ENCODE measurements at regions not wholly inside any gene's neighbourhood (a gene's known extent, or its start where the extent isn't known, plus 50 kb on each side); places are given as distances from the start of the nearest gene placed in this dataset.

GRCh38 chr5:156128026-156128425 is 198.9 kb upstream of the SGCD start:
- no peak overlapping the region for H3K9ac ChIP-seq (ENCODE audit: low read length)
- no peaks in the 10 kb centered on the region for H3K27me3 ChIP-seq (ENCODE audit: low read length)
- H3K9me2 ChIP-seq (replicated peaks; ENCODE audit: insufficient read depth, low read length), result no peaks in the 10 kb centered on the region
- H3K36me3 ChIP-seq (ENCODE audit: low read length), result no peaks in the 10 kb centered on the region
- H4K20me1 ChIP-seq (ENCODE audit: low read depth, low read length), result no peaks in the 10 kb centered on the region
- no peaks in the 10 kb centered on the region for H3K79me2 ChIP-seq (ENCODE audit: insufficient read depth, low read length)
- TF ChIP-seq CTCF (IDR thresholded peaks at IDR 0.05; ENCODE audit: insufficient read depth, low read length, poor library complexity, severe bottlenecking) (no peak), EZH2phosphoT487 (conservative IDR thresholded peaks at IDR 0.05; ENCODE audit: low read length) (no peak)
- H3K9me3 ChIP-seq (ENCODE audit: insufficient read depth, low read length), result no peaks in the 10 kb centered on the region
- H2AFZ ChIP-seq (ENCODE audit: low read depth, low read length, severe bottlenecking), result no peak overlapping the region
- H3K4me3 ChIP-seq (ENCODE audit: insufficient read depth, low read length, poor library complexity, severe bottlenecking), result no peak overlapping the region
- no peak overlapping the region for H3K4me2 ChIP-seq (ENCODE audit: low read depth, low read length, poor library complexity, severe bottlenecking)
- H3K27ac ChIP-seq (ENCODE audit: low read depth, low read length), result no peak overlapping the region
- no peaks in the 10 kb centered on the region for H3F3A ChIP-seq (ENCODE audit: insufficient read depth)

GRCh38 chr5:156134216-156134615 is 192.7 kb upstream of the SGCD start:
- Histone ChIP-seq H4K20me1 (ENCODE audit: low read depth, low read length) (no peaks in the 10 kb centered on the region), H3K9me3 (ENCODE audit: insufficient read depth, low read length) (no peaks in the 10 kb centered on the region), H3K4me3 (ENCODE audit: insufficient read depth, low read length, poor library complexity, severe bottlenecking) (no peak overlapping the region), H2AFZ (ENCODE audit: low read depth, low read length, severe bottlenecking) (no peak overlapping the region), H3K36me3 (ENCODE audit: low read length) (no peaks in the 10 kb centered on the region), H3F3A (ENCODE audit: insufficient read depth) (no peaks in the 10 kb centered on the region), H3K4me2 (ENCODE audit: low read depth, low read length, poor library complexity, severe bottlenecking) (no peak overlapping the region), H3K9ac (ENCODE audit: low read length) (no peak overlapping the region), H3K9me2 (replicated peaks; ENCODE audit: insufficient read depth, low read length) (no peaks in the 10 kb centered on the region), H3K79me2 (ENCODE audit: insufficient read depth, low read length) (no peaks in the 10 kb centered on the region), H3K27ac (ENCODE audit: low read depth, low read length) (no peak overlapping the region), H3K27me3 (ENCODE audit: low read length) (no peaks in the 10 kb centered on the region)
- TF ChIP-seq CTCF (IDR thresholded peaks at IDR 0.05; ENCODE audit: insufficient read depth, low read length, poor library complexity, severe bottlenecking), result no peak
- no peak for TF ChIP-seq EZH2phosphoT487 (conservative IDR thresholded peaks at IDR 0.05; ENCODE audit: low read length)

- no peak overlapping the region for H2AFZ ChIP-seq (ENCODE audit: low read depth, low read length, severe bottlenecking)
- H3K36me3 ChIP-seq (ENCODE audit: low read length), result no peaks in the 10 kb centered on the region
- no peaks in the 10 kb centered on the region for H3K27me3 ChIP-seq (ENCODE audit: low read length)
- no peak overlapping the region for H3K4me3 ChIP-seq (ENCODE audit: insufficient read depth, low read length, poor library complexity, severe bottlenecking)
- H3F3A ChIP-seq (ENCODE audit: insufficient read depth), result no peaks in the 10 kb centered on the region
- no peak overlapping the region for H3K27ac ChIP-seq (ENCODE audit: low read depth, low read length)
- no peaks in the 10 kb centered on the region for H3K9me2 ChIP-seq (replicated peaks; ENCODE audit: insufficient read depth, low read length)
- no peak overlapping the region for H3K4me2 ChIP-seq (ENCODE audit: low read depth, low read length, poor library complexity, severe bottlenecking)
- TF ChIP-seq EZH2phosphoT487 (conservative IDR thresholded peaks at IDR 0.05; ENCODE audit: low read length) (no peak), CTCF (IDR thresholded peaks at IDR 0.05; ENCODE audit: insufficient read depth, low read length, poor library complexity, severe bottlenecking) (no peak)
- no peaks in the 10 kb centered on the region for H3K79me2 ChIP-seq (ENCODE audit: insufficient read depth, low read length)
- no peak overlapping the region for H3K9ac ChIP-seq (ENCODE audit: low read length)
- no peaks in the 10 kb centered on the region for H3K9me3 ChIP-seq (ENCODE audit: insufficient read depth, low read length)
- H4K20me1 ChIP-seq (ENCODE audit: low read depth, low read length), result no peaks in the 10 kb centered on the region
Measured at GRCh38 chr5:156135531-156135930, 191.4 kb upstream of the SGCD start.
